ENCODE measurements at regions not wholly inside any gene's neighbourhood (a gene's known extent, or its start where the extent isn't known, plus 50 kb on each side); places are given as distances from the start of the nearest gene placed in this dataset.
"Not testable (repeated sequence)": the region's sequence is repeated elsewhere in the genome, so short reads cannot be mapped to it uniquely, and the experiment has no call there.

DNA sequence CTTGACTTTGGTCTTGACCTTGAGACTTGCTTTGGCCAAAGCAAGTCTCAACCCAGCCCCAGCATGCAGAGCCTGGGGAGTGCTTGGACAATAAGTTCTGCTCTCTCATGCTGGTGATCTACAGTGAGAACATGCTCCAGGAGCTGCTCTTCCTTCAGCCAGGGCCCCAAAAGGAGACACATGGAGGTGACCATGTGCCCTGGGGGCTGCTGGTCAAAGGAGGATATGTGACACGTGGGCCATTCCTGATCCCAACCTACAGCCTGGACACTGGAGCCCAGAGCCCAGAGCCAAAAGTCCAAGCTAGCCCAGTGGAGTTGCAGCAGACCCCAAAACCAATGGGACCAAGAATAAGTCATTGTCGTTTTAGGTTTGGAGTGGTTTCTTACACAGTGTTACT is 78.2 kb upstream of the CHST15 start:
- no peak overlapping the region for H3K4me3 ChIP-seq (ENCODE audit: insufficient read length, low read depth)
- no peak for TF ChIP-seq YY1 (IDR thresholded peaks at IDR 0.05; ENCODE audit: insufficient read depth, insufficient read length)
- H3K9ac ChIP-seq (ENCODE audit: insufficient read length, low read depth): no peak overlapping the region
- DNase-seq (ENCODE audit: low read depth, low spot score): no peak
- H3K36me3 ChIP-seq (ENCODE audit: insufficient read depth, insufficient read length, low read length): no peaks in the 10 kb centered on the region
- H3K27me3 ChIP-seq (ENCODE audit: insufficient read depth, insufficient read length): no peaks in the 10 kb centered on the region
- peaks cover 10% of the 10 kb centered on the region for H3K4me1 ChIP-seq (ENCODE audit: insufficient read depth, insufficient read length)
- H3K9me3 ChIP-seq (ENCODE audit: insufficient read depth, low read length): no peaks in the 10 kb centered on the region

DNA sequence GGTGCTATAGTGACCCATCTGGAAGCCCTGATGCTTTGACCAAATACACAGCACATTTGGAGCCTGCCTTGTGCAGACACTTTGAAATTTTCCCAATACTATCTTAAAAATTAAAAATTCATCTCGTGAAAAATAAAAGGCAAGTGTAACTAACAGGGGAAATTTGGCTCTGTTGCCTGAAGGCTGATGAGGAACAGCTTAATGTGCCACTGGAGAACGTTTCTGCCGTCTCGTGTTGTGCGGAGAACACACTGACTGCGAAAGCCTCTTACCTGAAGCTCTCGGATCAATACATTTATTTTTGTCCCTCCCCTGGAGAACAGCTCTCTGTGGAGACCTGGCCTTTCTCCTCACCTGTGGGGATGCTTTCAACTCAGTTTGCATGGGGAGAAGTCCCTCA is 77.2 kb upstream of the CHST15 start:
- H3K4me3 ChIP-seq (ENCODE audit: insufficient read length, low read depth): no peak overlapping the region
- H3K27me3 ChIP-seq (ENCODE audit: insufficient read depth, insufficient read length): no peaks in the 10 kb centered on the region
- H3K9ac ChIP-seq (ENCODE audit: insufficient read length, low read depth): no peak overlapping the region
- TF ChIP-seq YY1 (IDR thresholded peaks at IDR 0.05; ENCODE audit: insufficient read depth, insufficient read length): no peak
- no peak for DNase-seq (ENCODE audit: low read depth, low spot score)
- no peaks in the 10 kb centered on the region for H3K36me3 ChIP-seq (ENCODE audit: insufficient read depth, insufficient read length, low read length)
- peaks cover 7% of the 10 kb centered on the region for H3K4me1 ChIP-seq (ENCODE audit: insufficient read depth, insufficient read length)
- H3K9me3 ChIP-seq (ENCODE audit: insufficient read depth, low read length): no peaks in the 10 kb centered on the region

DNA sequence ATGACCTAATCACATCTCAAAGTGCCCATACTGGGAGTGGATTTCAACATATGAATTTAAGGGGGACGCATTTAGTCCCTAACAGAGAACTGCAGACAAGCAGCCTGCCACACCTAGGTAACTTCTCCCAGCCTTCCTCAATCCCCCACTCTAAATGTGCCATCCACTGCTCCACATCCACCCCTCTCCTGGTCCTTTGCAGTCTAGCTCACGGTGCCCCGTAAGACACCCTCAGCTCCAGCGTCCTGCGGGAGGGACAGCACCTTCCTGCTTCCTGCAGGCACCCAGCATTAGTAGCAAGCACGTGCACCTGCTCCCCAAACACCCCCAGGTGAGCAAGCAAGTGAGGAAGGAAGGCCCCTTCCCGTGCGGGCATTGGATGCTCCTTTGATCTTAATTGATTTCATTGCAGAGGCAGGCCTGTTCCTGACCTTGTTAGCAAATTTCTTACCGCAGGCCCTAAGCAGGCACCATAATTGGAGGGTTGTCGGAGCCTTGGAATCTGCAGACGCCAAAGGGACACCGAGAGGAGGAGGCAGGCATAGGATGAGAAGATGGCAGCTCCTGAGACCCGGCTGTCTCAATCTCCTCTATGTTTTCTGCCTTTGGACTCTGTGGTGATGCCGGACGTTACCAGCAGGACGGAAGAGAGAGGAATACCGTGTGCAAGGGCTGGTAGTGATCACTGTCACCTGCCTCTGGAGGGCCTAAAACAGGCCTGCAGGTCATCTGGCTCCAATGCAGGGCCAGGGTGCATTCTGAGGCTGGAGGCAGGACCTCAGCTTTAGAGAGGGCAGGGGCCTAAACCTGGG is 75.8 kb upstream of the CHST15 start:
- DNase-seq (ENCODE audit: low read depth, low spot score): no peak
- TF ChIP-seq YY1 (IDR thresholded peaks at IDR 0.05; ENCODE audit: insufficient read depth, insufficient read length): no peak
- no peak for TF ChIP-seq SUZ12 (IDR thresholded peaks at IDR 0.05; ENCODE audit: extremely low read depth, insufficient read depth, insufficient read length)
- TF ChIP-seq ZNF274 (IDR thresholded peaks at IDR 0.05; ENCODE audit: low read depth, low read length): no peak
- Histone ChIP-seq H3K9ac (ENCODE audit: insufficient read length, low read depth) (no peak overlapping the region), H3K36me3 (ENCODE audit: insufficient read depth, insufficient read length, low read length) (no peaks in the 10 kb centered on the region), H3K27me3 (ENCODE audit: insufficient read depth, insufficient read length) (no peaks in the 10 kb centered on the region), H3K9me3 (ENCODE audit: insufficient read depth, low read length) (no peaks in the 10 kb centered on the region), H3K4me1 (ENCODE audit: insufficient read depth, insufficient read length) (peaks cover 1% of the 10 kb centered on the region), H3K4me3 (ENCODE audit: insufficient read length, low read depth) (no peak overlapping the region)

DNA sequence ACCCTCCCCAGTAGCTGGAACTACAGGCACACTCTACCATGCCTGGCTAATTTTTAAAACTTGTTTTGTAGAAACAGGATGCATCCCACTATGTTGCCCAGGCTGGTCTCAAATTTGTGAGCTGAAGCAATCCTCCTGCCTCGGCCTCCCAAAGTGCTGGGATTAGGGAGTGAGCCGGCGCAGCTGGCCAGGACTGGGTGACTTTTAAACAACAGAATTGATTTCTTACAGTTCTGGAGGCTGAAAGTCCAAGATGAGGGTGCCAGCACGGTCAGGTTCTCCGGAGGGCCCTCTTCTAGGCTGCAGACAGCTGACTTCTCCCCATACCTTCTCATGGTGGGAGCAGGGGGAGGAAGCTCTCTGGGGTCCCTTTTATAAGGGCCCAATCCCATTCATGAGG is 75.2 kb upstream of the CHST15 start:
- Histone ChIP-seq H3K27me3 (ENCODE audit: insufficient read depth, insufficient read length) (no peaks in the 10 kb centered on the region), H3K4me1 (ENCODE audit: insufficient read depth, insufficient read length) (no peaks in the 10 kb centered on the region), H3K36me3 (ENCODE audit: insufficient read depth, insufficient read length, low read length) (no peaks in the 10 kb centered on the region), H3K4me3 (ENCODE audit: insufficient read length, low read depth) (no peak overlapping the region), H3K9me3 (ENCODE audit: insufficient read depth, low read length) (0 out of 2 replicates have a peak, but pooled peaks cover 2% of the 10 kb centered on the region), H3K9ac (ENCODE audit: insufficient read length, low read depth) (no peak overlapping the region)
- no peak for TF ChIP-seq ZNF274 (IDR thresholded peaks at IDR 0.05; ENCODE audit: low read depth, low read length)
- TF ChIP-seq SUZ12 (IDR thresholded peaks at IDR 0.05; ENCODE audit: extremely low read depth, insufficient read depth, insufficient read length): no peak
- TF ChIP-seq YY1 (IDR thresholded peaks at IDR 0.05; ENCODE audit: insufficient read depth, insufficient read length): no peak
- no peak for DNase-seq (ENCODE audit: low read depth, low spot score)

DNA sequence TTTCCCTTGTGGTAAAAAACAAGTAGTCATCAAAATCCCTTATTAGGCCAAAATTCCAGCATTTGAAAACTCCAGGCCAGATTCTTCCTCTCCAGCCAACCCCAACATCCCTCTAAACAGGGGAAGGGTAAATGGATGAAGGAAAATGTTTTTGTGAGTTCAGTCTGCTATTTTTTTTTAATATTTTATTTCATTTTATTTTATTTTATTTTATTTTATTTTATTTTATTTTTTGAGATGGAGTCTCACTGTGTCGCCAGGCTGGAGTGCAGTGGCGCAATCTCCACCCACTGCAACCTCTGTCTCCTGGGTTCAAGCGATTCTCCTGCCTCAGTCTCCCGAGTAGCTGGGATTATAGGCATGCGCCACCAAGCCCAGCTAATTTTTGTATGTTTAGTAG is 74.5 kb upstream of the CHST15 start:
- not testable (repeated sequence) for H3K4me3 ChIP-seq (ENCODE audit: insufficient read length, low read depth); DNase-seq (ENCODE audit: low read depth, low spot score); H3K27me3 ChIP-seq (ENCODE audit: insufficient read depth, insufficient read length)

DNA sequence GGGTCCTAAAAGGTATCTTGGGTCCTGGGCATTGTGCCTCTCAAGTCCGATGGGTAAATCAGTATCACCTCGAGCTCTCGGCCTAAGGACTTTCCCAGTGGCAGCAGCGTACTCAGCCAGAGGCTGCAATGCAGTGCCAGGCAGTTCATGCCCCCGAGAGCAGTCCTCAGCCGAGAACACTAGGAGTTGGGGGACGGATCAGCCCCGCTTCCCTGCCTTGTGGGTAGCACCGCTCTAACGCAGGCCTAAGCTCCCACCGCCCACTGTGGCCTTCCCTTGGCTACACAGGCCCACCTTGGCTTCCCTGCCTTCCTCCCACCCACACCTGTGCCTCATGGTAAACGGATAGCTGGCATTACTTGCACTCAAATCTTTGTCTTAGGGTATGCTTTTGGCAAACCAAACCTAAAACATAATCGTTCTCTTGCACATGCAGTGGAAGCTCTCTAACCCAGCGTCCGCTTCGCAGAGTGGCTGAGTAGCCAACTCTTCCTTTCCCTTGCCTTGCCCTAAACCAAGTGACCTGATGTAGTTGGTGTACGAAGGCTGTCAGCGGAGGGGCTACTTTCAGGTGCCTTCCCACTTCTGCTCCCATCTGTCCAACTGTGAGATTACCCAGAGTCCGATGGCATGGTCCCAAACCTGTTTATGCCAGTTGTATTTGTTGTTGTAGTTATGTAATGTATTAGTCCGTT is 73.2 kb upstream of the CHST15 start:
- Histone ChIP-seq H3K9me3 (ENCODE audit: insufficient read depth, low read length) (0 out of 2 replicates have a peak, but pooled peaks cover 4% of the 10 kb centered on the region), H3K4me1 (ENCODE audit: insufficient read depth, insufficient read length) (no peaks in the 10 kb centered on the region), H3K9ac (ENCODE audit: insufficient read length, low read depth) (no peak overlapping the region), H3K36me3 (ENCODE audit: insufficient read depth, insufficient read length, low read length) (no peaks in the 10 kb centered on the region), H3K27me3 (ENCODE audit: insufficient read depth, insufficient read length) (no peaks in the 10 kb centered on the region), H3K4me3 (ENCODE audit: insufficient read length, low read depth) (no peak overlapping the region)
- TF ChIP-seq YY1 (IDR thresholded peaks at IDR 0.05; ENCODE audit: insufficient read depth, insufficient read length) (no peak), SUZ12 (IDR thresholded peaks at IDR 0.05; ENCODE audit: extremely low read depth, insufficient read depth, insufficient read length) (no peak), ZNF274 (IDR thresholded peaks at IDR 0.05; ENCODE audit: low read depth, low read length) (no peak)
- DNase-seq (ENCODE audit: low read depth, low spot score): no peak

More for the DNA sequence above, 74.5 kb upstream of the CHST15 start:
- not testable (repeated sequence) for H3K4me1 ChIP-seq (ENCODE audit: insufficient read depth, insufficient read length); H3K36me3 ChIP-seq (ENCODE audit: insufficient read depth, insufficient read length, low read length); H3K9me3 ChIP-seq (ENCODE audit: insufficient read depth, low read length); H3K9ac ChIP-seq (ENCODE audit: insufficient read length, low read depth)

DNA sequence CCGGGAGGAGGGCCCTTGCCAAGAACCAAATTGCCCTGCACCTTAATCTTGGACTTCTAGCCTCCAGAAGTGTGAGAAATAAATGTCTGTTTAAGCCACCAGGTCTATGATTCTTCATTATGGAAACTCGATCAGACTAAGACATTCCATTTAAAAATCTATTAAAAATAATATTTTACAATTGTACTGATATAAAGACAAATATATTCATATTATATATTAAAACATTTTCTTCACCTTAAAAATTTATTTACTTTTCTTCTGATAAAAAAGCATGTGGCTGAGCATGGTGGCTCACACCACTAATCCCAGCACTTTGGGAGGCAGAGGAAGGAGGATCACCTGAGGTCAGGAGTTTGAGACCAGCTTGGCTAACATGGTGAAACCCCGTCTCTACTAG is 72.4 kb upstream of the CHST15 start:
- H3K27me3 ChIP-seq (ENCODE audit: insufficient read depth, insufficient read length): no peaks in the 10 kb centered on the region
- no peak overlapping the region for H3K9ac ChIP-seq (ENCODE audit: insufficient read length, low read depth)
- no peaks in the 10 kb centered on the region for H3K4me1 ChIP-seq (ENCODE audit: insufficient read depth, insufficient read length)
- no peaks in the 10 kb centered on the region for H3K36me3 ChIP-seq (ENCODE audit: insufficient read depth, insufficient read length, low read length)
- H3K4me3 ChIP-seq (ENCODE audit: insufficient read length, low read depth): no peak overlapping the region
- H3K9me3 ChIP-seq (ENCODE audit: insufficient read depth, low read length): 0 out of 2 replicates have a peak, but pooled peaks cover 4% of the 10 kb centered on the region
- TF ChIP-seq YY1 (IDR thresholded peaks at IDR 0.05; ENCODE audit: insufficient read depth, insufficient read length): no peak
- no peak for TF ChIP-seq ZNF274 (IDR thresholded peaks at IDR 0.05; ENCODE audit: low read depth, low read length)
- no peak for TF ChIP-seq SUZ12 (IDR thresholded peaks at IDR 0.05; ENCODE audit: extremely low read depth, insufficient read depth, insufficient read length)
- DNase-seq (ENCODE audit: low read depth, low spot score): no peak

Data from NT2/D1 (cell line).